IPS-NIHi7 (cell line): ENCODE measurements at regions not wholly inside any gene's neighbourhood (a gene's known extent, or its start where the extent isn't known, plus 50 kb on each side); places are given as distances from the start of the nearest gene placed in this dataset.

Source experiments
- DNase-seq: peaks from one replicate; pipeline ENCODE4 v3.0.0; 2012; ENCODE audit warnings: mixed read lengths; ENCODE audit errors: extremely low spot score

DNA sequence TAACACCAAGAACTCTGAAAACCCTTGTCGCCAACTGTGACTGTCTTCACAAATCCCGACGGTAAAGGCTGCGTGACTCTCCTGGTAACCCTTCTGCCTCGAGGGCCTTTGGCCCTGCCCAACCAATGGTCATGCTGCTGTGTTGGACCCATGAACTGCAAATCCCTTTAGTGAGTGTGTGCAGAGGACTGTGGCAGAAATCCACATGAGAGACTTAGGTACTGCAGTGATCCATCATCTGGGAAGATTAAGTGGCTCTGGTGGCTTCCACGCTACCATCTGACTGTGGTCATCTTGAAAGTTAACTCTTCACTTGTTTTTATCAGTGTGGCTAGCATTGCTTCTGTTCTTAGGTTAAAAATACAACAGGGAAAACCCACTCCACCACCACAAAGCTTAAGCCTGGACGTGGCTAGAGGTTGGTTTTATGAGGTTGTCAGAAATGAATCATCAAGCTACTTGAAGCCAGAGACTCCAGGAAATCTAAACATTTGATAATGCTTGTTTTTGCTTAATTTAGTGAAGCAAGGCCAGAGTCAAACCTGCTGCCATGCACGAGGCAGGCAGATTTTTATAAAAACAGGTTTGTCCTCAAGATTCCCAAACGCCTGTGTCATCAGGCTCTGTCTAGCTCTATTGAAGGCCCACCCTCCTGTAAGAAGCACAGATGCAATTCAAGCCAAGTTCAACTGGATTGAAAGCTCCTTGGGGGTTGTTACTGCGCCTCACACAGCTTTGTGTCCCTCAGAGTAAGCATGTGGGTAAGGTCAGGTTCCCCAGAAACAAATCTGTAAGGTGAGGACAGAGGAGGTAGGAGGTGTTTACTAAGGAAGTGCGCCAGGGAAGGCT, 52.7 kb upstream of the ERCC6L2 start:
- DNase-seq: no peak

DNA sequence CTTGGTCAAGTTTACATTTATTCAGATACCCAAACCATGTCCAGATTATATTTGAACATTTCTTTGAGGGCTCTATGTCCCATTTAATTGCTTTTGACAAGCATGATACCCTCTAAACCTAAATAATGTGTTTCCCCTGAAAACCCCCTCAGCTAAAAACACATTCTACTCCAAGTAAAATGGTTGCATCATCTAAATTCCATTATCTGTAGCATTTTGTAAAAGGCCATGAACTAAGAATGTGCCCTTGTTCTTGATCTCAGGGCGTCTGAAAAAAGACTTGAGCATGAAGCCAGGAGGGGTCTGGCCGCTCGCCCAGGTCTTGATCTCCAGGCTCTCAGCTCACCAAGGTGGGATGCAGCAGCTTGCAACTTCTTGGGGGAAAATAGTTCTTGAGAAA, 53.5 kb upstream of the ERCC6L2 start:
- no peak for DNase-seq

DNA sequence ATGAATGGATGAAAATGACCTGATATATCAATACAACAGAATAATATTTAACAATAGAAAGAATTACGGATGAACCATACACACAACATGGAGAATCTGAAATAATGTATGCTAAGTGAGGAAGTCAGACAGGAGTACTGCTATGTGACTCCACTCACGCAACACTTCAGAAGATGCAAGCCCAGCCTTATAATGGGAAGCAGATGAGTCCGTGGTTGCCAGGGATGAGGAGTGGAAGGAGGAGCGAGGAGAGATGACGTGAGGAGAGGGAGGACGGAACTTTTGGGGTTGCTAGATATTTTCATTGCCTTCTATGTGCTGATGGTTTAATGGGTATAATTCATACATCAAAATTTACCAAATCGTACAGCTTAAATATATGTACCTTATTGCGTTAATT, 55.4 kb upstream of the ERCC6L2 start:
- no peak for DNase-seq

DNA sequence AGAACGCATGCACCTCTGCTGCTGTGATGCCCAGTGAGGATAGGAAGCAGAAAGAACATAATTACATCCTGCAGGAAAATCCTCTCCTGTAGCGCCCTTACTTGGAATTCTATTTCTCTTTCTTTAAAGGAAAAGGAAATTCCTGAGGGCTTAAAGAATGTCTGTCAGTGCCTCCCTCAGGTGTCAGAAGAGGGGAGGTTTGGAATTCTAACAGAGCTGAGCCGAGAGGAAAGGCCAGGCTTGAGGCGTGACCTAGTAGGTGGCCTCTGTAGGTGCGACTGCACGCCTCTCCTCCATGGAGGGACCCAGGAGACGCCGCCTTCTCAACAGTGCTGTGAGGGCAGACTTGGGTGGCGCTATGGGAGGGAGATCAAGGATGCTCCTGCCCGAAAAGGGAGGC, 55.9 kb upstream of the ERCC6L2 start:
- DNase-seq: peak; percentile 65

DNA sequence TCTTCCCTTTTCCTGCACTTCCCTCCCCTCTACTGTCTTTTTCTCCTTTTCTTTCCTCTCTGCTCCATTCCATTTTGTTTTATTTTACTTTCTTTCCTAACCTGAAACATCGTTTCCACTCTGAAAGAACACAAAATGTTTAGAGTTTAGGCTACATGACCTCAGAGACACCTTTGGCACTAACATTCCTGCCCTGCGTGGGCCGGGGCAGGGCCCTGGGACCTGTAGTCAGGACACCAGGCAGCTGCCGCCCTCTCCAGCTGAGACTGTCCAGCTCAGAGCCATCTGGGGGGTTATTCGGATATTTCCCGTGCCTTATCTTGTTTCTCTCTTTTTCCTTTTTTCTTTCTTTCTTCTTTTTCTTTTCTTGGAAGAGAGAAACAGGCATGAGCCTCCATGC, 58.3 kb upstream of the ERCC6L2 start:
- DNase-seq: no peak

DNA sequence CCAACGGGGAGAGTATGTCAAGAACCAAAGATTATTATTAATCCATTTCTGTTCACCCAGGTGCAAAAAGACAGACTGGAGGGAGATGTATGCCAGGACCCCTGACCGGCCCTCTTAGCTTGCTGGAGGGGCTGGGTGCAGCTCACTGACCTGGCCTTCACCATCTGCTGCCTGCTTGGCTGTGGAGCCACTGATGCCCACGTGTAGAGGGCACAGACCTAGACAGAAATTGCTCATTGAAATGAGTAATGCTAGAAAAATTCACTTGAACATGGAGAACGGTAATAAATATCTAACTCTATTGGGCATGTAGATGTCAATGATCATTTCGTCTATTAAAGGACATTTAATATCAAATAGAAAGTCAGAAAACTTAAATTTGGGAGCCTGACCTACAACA, 58.8 kb upstream of the ERCC6L2 start:
- no peak for DNase-seq

DNA sequence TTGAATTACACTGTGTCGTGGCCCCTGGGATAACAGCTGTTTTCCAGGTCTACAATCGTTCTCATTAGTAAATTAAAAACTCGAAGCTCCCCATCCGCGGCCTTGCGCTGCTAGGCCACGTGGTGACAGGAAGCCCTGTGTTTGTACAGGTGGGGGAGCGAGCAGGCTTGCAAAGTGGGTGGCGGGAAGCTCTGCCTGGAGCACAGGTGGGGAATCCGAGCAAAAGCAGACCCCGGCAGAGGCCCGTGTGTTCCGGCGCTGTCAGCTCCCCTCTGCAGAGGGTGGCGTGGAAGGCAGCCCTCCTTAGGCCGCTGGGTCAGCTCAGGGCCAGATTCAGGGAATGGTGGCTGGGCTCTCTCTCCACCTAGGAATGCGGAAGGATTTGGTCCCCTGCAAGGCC, 59.5 kb upstream of the ERCC6L2 start:
- no peak for DNase-seq

DNA sequence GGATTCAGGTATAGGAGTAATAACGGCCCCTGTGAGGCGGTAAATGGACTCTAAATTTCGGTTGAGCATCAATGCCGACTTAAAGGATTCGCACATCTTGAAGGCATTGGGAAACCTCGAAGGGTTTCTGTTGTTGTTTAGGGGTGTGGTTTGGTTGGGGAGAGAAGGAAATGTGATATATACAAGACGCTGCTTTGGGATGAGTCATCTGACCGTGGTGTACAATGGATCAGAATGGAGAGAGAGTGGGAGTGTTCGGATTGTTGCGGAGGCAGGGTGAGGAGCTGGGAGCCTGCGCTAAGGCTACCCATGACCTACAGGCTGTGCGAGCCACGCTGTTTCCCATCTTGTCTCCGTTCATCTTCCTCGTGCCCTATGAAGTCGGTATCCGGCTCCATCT, 60.4 kb upstream of the ERCC6L2 start:
- no peak for DNase-seq

DNA sequence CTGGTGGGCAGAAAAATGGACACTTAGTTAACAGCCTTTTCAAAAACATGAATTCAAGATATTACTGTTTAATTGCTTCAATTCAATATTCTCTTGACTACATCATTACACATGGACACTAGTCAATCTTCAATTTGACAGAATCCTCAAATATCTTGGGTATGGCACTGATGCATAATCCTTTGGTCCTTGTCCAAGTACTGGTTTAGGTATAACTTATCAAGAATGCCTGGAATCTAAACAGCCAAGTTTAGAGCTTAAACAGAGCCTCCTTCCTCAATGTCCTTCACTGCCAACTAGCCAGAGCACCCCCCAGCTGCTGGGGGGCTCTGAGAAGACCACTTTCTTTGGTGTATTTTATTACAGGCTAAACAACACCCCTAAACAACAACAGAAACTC, 61.6 kb upstream of the ERCC6L2 start:
- no peak for DNase-seq

DNA sequence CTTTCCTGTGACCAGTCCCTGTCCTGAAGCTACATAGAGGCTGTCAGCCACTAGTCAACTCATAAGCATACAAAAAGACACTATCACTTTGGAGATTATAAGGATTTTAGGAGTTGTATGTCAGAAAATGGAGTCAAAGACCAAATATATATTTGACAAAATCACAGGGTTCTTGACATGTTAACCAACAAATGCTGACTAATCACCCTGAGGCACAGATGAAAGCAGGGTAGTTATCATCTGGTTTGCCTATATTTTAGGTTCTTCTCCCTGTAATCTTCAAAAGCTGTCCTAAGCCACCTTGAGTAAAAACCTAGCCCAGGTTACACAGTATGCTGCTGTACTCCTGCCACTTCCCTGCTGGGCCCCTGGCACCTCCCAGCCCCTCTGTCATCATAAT, 64.7 kb upstream of the ERCC6L2 start:
- no peak for DNase-seq

DNA sequence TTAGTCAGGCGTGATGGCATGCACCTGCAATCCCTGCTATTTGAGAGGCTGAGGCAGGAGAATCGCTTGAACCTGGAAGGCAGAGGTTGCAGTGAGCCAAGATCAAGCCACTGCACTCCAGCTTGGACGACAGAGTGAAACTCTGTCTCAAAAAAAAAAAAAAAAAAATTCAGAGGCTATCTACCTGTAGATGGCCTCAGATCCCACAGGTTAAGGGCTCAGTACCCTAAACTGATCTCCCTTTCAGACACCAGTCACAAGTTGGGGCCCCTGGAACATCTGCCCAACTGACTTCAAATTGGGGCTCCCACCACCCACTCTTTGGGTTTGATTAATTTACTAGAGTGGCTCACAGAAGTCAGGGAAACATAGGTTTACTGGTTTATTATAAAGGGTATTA, 65.4 kb upstream of the ERCC6L2 start:
- DNase-seq: no peak

DNA sequence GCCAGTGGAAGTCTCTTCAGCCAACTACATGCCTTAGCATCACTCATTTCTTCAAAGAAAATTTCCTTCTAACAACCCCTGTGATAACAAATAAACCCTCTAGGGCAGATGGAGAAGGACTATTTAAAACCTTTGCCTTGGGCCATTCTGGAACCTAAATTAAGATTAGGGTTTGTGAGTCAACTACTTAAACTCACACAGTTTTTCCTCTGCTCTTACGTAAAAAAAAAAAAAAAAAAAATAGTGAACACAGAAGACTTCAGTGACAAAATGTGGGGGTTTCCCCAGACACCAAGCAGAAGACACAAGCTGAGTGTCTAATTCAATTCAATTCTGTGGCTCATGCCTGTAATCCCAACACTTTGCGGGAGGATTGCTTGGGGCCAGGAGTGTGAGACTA, 65.8 kb upstream of the ERCC6L2 start:
- no peak for DNase-seq

DNA sequence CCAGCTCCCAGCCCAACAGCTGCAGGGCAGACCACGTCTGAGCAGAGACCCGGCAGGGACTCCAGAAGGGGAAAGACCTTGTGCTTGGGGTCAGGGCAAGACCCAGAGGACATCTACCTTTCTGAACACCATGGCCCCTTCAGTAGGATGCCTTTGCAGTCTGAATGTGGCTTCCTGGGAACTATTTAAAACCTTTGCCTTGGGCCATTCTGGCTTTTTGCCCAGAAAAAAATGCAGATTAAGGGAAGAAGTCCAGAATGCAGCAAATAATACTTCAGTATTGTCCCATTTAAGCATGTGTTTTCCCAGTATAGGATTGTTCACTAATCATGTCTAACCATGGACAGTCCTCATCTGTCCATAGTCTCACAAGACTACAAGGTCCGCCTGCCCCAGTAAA, 67.5 kb upstream of the ERCC6L2 start:
- DNase-seq: no peak

DNA sequence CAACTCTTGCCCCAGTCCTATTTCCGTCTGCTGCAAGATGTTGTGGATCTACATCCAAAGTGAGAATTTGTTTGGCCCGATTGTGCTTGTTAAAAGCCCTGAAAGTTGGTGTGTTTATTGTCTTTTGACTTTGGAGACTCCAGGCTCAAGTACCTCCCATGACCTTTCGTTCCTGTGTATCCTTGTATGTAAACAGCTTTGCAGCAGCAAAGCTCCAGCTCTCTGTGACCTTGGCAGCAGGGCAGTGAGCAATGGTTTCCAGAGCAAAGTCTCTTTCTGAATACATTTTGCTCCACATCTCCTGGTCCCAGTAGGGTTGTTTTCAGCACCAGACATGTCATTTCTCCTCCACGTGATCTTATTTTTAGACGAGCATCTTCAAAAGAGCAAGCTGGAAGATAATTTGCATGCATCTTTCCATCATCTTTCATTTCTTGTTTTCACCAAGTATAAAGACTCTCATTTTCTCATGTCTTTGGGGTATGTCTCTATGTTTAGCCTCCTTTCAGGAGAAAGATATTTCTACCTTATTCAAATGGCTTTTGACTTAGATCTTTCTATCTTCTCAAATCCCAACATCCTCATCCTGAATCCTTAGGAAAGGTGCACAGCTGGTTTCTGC, 68.1 kb upstream of the ERCC6L2 start:
- no peak for DNase-seq

DNA sequence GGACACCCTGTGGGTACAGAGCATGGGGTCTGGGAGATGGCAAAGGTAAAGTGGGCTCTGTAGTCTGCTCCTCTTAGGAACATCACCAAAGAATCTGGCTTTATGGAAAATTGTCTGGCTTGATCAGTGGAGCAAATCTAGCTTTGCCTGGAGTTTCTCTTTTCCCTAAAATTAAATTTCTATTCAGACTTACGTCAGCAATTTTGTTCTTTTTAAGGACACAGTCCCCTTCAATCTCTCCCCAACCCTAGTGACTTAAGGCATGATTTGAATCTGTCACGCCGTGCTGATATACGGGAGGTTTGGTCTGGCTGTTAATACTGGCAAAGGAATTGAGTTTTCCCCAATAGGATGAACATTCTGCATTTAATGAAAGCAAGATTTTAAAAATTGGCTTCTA, 72.3 kb upstream of the ERCC6L2 start:
- no peak for DNase-seq

DNA sequence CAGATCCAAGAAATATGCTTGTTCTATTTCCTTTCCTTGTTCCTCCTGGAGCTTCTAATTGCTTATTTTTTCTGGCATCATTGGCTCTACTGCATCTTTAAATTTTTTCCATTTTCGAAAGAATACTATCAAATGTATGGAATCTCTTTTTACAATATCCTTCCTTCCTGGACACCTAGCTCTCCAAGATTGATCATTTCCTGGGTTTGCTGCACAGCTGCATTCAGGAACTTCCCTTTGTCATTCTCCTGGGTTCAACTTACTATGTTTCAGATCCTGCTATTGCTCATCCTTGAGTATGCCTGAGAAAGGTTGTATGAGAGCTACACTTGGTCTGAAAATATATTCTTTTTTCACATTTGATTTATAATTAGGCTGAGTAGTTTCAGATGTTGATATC, 73.7 kb upstream of the ERCC6L2 start:
- DNase-seq: no peak

DNA sequence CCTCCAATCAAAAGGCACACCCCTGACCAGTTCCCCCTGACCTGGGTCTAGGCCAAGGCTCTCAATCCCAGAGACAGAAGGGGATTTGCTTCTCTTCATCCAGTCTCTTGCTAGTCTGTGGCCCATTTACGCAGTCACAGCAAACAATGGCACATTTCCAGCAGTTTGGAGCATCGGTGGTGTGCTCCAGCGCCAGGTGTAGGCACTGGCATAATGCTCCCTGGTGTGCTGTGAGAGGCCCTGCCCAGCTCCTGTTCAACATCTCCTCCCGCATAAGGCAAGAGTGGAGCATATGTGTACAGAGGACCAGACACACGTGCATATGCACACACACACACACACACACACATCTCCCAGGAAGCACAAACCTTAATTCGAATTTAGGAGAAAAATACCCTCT, 79.5 kb upstream of the ERCC6L2 start:
- DNase-seq: no peak

DNA sequence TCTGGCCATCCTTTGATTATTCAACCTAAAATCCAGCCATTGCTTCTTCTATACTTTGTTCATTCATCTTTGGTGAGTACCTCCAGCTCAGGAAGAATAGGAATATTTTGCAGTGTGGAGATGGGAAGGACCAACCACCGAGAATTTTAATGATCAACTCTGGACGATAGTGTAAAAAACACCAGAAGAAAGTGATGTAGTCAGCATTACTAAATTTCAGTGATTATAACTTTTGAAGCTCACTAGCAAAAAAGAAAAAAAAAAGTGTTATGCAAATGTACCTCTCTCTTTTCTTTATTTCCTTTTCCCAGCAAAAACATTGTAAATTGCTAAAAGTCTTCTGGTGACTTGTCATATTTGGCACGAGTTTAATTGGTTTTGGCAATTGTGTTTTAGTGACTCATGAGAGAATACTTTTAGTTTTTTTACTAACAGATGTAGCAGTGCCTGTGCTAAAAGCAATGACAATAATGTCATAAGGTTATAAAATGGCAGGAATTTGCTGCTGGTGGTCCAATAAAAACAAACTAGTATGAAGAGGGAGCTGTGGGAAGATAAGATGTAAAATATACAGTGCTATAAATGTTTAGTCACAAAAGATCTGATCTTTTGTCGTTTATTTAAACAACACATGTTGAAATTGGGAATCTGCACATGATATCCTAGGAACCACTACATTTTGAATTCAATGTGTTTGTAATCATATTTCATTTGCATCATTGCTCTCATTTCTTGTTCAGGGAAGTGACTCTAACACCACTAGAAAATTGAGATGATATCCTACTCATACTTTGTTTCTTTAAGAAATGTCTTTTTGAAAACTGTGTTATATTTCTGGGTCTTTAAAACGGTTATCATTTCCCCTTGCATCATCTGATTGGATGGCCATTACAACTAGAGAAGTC, 81.3 kb upstream of the ERCC6L2 start:
- no peak for DNase-seq

DNA sequence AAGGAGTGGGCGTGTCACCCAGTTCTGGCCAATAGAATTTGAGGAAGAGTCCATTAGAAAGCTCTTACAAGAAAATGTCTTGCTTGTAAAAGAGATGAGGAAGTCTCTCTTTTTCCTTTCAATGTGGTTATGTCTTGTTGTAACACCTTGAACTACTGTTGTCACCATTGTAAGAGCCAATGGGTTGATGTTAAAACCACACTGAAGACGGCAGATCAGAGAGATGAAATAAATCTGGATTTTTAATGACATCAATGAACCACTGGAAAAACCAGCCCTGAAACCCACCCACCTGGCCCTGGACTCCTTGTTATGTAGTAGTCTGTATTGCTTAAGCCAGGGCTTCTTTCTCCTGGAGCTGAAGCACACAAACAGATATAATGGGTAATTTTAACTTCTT, 83.8 kb upstream of the ERCC6L2 start:
- no peak for DNase-seq

DNA sequence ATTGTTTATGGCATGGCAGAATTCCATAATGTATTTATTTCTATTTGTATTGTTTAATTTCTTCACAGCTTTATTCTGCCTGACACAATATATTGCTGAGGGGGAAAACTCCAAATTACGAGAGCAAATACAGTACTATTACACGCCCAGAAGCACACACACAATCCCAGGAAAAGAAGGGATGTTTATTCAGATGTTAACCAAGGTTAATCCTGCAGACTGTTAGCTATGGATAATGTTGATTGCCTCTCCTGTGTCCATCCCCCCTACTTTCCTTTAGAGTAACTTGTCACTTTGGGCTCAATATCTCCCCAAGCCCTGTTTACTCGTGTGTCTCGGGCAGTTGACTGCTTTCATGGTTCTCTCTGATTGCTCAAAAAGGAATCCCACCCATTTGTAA, 84.2 kb upstream of the ERCC6L2 start:
- DNase-seq: no peak

DNA sequence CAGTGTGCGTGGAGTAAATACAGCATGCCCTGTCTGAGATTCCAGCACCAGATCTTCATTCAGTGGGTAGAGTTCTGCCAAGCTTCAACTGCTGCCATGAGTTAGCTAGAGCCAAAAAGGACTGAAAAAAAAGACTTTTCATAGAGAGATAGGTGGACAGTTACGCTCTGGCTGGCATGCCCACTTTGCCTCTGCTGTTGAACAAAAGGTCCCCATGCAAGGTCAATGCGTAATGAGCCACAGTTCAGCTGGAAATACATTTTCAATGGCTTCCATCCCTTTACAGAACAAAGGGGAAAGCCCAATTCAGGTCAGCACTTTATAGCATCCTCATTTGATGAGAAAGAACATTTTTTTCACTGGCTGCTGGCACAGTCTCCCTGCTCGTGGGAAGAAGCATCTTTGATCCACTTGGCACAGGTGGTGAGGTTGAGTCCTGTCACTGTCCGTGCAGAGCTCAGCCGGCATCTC, 86.9 kb upstream of the ERCC6L2 start:
- no peak for DNase-seq

DNA sequence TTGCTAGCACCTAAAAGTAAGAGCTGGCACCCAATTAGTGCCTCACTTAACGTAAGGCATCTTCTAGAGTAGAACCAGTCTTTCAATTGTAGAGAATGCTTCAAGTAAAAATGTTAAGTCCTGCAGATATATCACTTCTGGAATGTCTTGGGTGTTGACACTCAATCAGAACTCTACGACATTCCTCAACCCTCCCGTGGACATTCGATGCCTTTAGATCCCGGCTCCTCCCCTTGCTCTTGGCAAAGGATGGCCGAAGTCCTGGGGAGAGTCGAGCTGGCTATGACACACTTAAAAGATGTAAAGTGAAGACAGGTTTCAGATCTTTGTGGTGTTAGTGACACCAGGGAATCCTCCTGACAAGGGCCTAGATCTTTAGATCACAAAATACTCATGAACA, 87.5 kb upstream of the ERCC6L2 start:
- peak; percentile 51 for DNase-seq

DNA sequence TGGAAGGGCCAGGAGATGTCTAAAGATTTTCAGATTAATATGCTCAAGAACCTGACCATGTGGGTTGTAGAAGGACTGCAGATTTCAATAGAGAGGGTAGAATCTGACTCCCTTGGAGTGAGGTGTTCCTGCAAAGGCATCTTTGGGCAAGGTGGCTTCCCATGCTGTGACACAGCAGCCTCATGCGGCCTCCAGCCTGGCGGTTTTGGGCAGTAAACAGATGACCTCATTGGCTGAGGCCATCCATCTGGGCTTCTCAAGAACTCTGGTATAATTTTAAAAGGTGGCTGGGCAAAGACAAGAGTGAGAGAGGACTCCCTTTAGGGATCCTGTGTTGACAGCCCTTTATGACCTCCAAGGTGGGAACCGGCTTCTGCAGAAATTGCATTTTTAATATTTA, 90.3 kb upstream of the ERCC6L2 start:
- no peak for DNase-seq
